ENCODE measurements at regions not wholly inside any gene's neighbourhood (a gene's known extent, or its start where the extent isn't known, plus 50 kb on each side); places are given as distances from the start of the nearest gene placed in this dataset.

GRCh38 chr12:127903146-127903545 lies 363.8 kb upstream of the TMEM132C start:
- TF ChIP-seq, protein P1, sequence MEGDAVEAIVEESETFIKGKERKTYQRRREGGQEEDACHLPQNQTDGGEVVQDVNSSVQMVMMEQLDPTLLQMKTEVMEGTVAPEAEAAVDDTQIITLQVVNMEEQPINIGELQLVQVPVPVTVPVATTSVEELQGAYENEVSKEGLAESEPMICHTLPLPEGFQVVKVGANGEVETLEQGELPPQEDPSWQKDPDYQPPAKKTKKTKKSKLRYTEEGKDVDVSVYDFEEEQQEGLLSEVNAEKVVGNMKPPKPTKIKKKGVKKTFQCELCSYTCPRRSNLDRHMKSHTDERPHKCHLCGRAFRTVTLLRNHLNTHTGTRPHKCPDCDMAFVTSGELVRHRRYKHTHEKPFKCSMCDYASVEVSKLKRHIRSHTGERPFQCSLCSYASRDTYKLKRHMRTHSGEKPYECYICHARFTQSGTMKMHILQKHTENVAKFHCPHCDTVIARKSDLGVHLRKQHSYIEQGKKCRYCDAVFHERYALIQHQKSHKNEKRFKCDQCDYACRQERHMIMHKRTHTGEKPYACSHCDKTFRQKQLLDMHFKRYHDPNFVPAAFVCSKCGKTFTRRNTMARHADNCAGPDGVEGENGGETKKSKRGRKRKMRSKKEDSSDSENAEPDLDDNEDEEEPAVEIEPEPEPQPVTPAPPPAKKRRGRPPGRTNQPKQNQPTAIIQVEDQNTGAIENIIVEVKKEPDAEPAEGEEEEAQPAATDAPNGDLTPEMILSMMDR (IDR thresholded peaks at IDR 0.05), result no peak
- no peak for TF ChIP-seq POLR2A (IDR thresholded peaks at IDR 0.05)

Measured in heart left ventricle (tissue), 13 donors.